Panc1 (cell line): ENCODE measurements at regions not wholly inside any gene's neighbourhood (a gene's known extent, or its start where the extent isn't known, plus 50 kb on each side); places are given as distances from the start of the nearest gene placed in this dataset.

Experiments
- SIN3A ChIP-seq: IDR thresholded peaks from 2 replicates; pipeline ENCODE4 v1.6.1; 2012; ENCODE audit warnings: low read depth, mild to moderate bottlenecking, low read length, moderate library complexity, borderline replicate concordance; ENCODE audit not compliant: insufficient read depth
- TCF7L2 ChIP-seq: IDR thresholded peaks from 2 replicates; pipeline ENCODE4 v1.6.1; 2011; ENCODE audit warnings: mild to moderate bottlenecking, low read depth, low read length, inconsistent platforms
- TF ChIP-seq, protein P1 (sequence below): fragments of 450-650 bp; IDR thresholded peaks from 2 replicates; pipeline ENCODE4 v1.5.1; 2017; ENCODE audit warnings: mild to moderate bottlenecking

DNA sequence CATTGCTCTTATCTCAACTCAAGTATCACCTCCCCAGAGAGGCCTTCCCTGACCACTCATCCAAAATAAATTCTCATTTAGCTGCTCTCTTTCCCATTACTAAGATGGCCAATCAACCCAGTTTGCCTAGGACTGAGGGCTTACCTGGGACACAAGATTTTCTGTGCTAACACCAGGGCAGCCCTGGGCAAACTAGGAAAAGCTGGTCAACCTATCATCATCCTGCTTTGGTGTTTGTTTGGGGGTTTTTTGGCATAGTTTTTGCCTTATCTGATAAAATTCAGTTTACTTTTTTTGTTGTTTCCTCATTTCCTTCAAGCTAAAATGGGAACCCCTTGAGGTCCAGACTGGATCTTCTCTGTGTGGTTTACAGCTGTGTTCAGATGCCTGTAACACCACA is 131.4 kb upstream of the NR2F2 start:
- TF ChIP-seq, protein P1, sequence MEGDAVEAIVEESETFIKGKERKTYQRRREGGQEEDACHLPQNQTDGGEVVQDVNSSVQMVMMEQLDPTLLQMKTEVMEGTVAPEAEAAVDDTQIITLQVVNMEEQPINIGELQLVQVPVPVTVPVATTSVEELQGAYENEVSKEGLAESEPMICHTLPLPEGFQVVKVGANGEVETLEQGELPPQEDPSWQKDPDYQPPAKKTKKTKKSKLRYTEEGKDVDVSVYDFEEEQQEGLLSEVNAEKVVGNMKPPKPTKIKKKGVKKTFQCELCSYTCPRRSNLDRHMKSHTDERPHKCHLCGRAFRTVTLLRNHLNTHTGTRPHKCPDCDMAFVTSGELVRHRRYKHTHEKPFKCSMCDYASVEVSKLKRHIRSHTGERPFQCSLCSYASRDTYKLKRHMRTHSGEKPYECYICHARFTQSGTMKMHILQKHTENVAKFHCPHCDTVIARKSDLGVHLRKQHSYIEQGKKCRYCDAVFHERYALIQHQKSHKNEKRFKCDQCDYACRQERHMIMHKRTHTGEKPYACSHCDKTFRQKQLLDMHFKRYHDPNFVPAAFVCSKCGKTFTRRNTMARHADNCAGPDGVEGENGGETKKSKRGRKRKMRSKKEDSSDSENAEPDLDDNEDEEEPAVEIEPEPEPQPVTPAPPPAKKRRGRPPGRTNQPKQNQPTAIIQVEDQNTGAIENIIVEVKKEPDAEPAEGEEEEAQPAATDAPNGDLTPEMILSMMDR: no peak
- TF ChIP-seq SIN3A: no peak
- no peak for TF ChIP-seq TCF7L2
